H1 (cell line): ENCODE measurements at regions not wholly inside any gene's neighbourhood (a gene's known extent, or its start where the extent isn't known, plus 50 kb on each side); places are given as distances from the start of the nearest gene placed in this dataset.
"Not testable (repeated sequence)": the region's sequence is repeated elsewhere in the genome, so short reads cannot be mapped to it uniquely, and the experiment has no call there.

ENCODE experiments used
- CTCF ChIA-PET: fragments of 300-600 bp; sonication (Branson Sonifier 250); formaldehyde crosslinking; loops from one replicate; lab custom pipeline; 2021; ENCODE audit not compliant: partially characterized antibody; lab: Charles Lee
- POLR2A ChIA-PET: fragments of 300-600 bp; sonication (Branson Sonifier 250); formaldehyde crosslinking; loops from one replicate; lab custom pipeline; 2021; ENCODE audit warnings: inconsistent platforms; ENCODE audit not compliant: partially characterized antibody; lab: Charles Lee
- DNase-seq, 2 experiments: peaks; one replicate each; pipeline versions ENCODE4 v3.0.0 to v3.0.0-alpha.2; 2010 to 2022; ENCODE audit warnings: low spot score in 2 of 2, low read depth in 1 of 2, mixed read lengths in 1 of 2
- FAIRE-seq: peaks from 2 replicates; lab custom pipeline; 2011; peaks lifted over from hg19 to GRCh38; lab: Jason Lieb, UNC
- H2AFZ ChIP-seq: 2 replicates; pipeline ENCODE4 v1.8.1; 2012; ENCODE audit warnings: low read length, inconsistent platforms
- H2AK5ac ChIP-seq: 2 replicates; pipeline ENCODE4 v1.6.1; 2013; ENCODE audit warnings: low read depth, low read length
- H2BK120ac ChIP-seq: replicated peaks from 2 replicates; pipeline ENCODE3; 2013; ENCODE audit warnings: low read depth, low read length, inconsistent platforms
- H2BK12ac ChIP-seq: 2 replicates; pipeline ENCODE4 v1.6.1; 2013; ENCODE audit warnings: low read depth, low read length
- H2BK15ac ChIP-seq: 2 replicates; pipeline ENCODE4 v1.6.1; 2013; ENCODE audit warnings: low read length
- H2BK20ac ChIP-seq: 2 replicates; pipeline ENCODE4 v1.6.1; 2013; ENCODE audit warnings: low read length
- H2BK5ac ChIP-seq: 2 replicates; pipeline ENCODE4 v1.6.1; 2013; ENCODE audit warnings: low read depth, low read length
- H3K14ac ChIP-seq: 2 replicates; pipeline ENCODE4 v1.6.1; 2013; ENCODE audit warnings: inconsistent platforms; ENCODE audit not compliant: insufficient read length
- H3K18ac ChIP-seq: 2 replicates; pipeline ENCODE4 v1.6.1; 2013; ENCODE audit warnings: low read length; ENCODE audit errors: extremely low read depth
- H3K23ac ChIP-seq: 2 replicates; pipeline ENCODE4 v1.6.1; 2013; ENCODE audit warnings: inconsistent platforms; ENCODE audit not compliant: insufficient read length
- H3K23me2 ChIP-seq: 2 replicates; pipeline ENCODE4 v1.6.1; 2013; ENCODE audit warnings: low read depth, low read length
- H3K27ac ChIP-seq: 2 replicates; pipeline ENCODE4 v1.6.1; 2011; ENCODE audit warnings: low read depth, low read length, inconsistent platforms
- H3K27me3 ChIP-seq, 4 experiments: replicated peaks in 1 of 4; 1 replicate in 1 of 4; 2 replicates in 3 of 4; pipeline versions ENCODE4 v1.6.1 to v1.8.1; 2011 to 2013; ENCODE audit warnings: low read length in 3 of 4, mild to moderate bottlenecking in 3 of 4, inconsistent platforms in 2 of 4, mixed read lengths in 2 of 4, moderate library complexity in 1 of 4; ENCODE audit not compliant: control insufficient read depth in 3 of 4, insufficient read depth in 3 of 4; ENCODE audit errors: extremely low read depth in 1 of 4
- H3K36me3 ChIP-seq, 4 experiments: 2 replicates each; pipeline versions ENCODE4 v1.6.1 to v1.8.1; 2011 to 2013; ENCODE audit warnings: mild to moderate bottlenecking in 4 of 4, low read length in 3 of 4, moderate library complexity in 2 of 4, control low read depth in 1 of 4, inconsistent platforms in 1 of 4; ENCODE audit not compliant: insufficient read depth in 4 of 4, control insufficient read depth in 2 of 4
- H3K4ac ChIP-seq: replicated peaks from 2 replicates; pipeline ENCODE3; 2013; ENCODE audit warnings: low read length, low read depth, mixed read lengths, inconsistent platforms; ENCODE audit not compliant: insufficient read length
- H3K4me1 ChIP-seq, 4 experiments: replicated peaks in 1 of 4; 1 replicate in 1 of 4; 2 replicates in 3 of 4; pipeline versions ENCODE4 v1.6.1 to v1.8.1; 2011 to 2013; ENCODE audit warnings: low read length in 3 of 4, inconsistent platforms in 2 of 4, mixed read lengths in 1 of 4; ENCODE audit not compliant: insufficient read depth in 4 of 4, control insufficient read depth in 3 of 4
- H3K4me2 ChIP-seq, 2 experiments: 2 replicates each; pipeline versions ENCODE4 v1.6.1 to v1.8.1; 2011 to 2013; ENCODE audit warnings: low read depth in 2 of 2, low read length in 2 of 2, control low read depth in 1 of 2, inconsistent platforms in 1 of 2, mild to moderate bottlenecking in 1 of 2; ENCODE audit not compliant: insufficient read depth in 1 of 2
- H3K4me3 ChIP-seq, 4 experiments: fragments of 200-600, 300-600 bp in 1 of 4; sonication (generic), shearing (Covaris generic), sonication (Bioruptor Twin) in 1 of 4; 2 replicates each; pipeline versions ENCODE4 v1.5.1 to v1.8.1; 2011 to 2016; ENCODE audit warnings: low read length in 4 of 4, low read depth in 3 of 4, control low read depth in 2 of 4, inconsistent platforms in 2 of 4, mild to moderate bottlenecking in 2 of 4, mixed read lengths in 1 of 4, moderate library complexity in 1 of 4; ENCODE audit not compliant: insufficient read depth in 2 of 4; ENCODE audit errors: extremely low read depth in 1 of 4
- H3K56ac ChIP-seq: replicated peaks from 2 replicates; pipeline ENCODE3; 2013; ENCODE audit warnings: low read depth, mild to moderate bottlenecking, mixed read lengths, low read length, inconsistent platforms; ENCODE audit not compliant: insufficient read length
- H3K79me1 ChIP-seq: 2 replicates; pipeline ENCODE4 v1.6.1; 2013; ENCODE audit warnings: low read depth, low read length, control low read depth
- H3K79me2 ChIP-seq, 2 experiments: 2 replicates each; pipeline versions ENCODE4 v1.6.1 to v1.8.1; 2012 to 2013; ENCODE audit warnings: low read length in 2 of 2, mild to moderate bottlenecking in 2 of 2, inconsistent platforms in 1 of 2; ENCODE audit not compliant: insufficient read depth in 2 of 2, control insufficient read depth in 1 of 2
- H3K9ac ChIP-seq, 4 experiments: replicated peaks in 1 of 4; 1 replicate in 1 of 4; 2 replicates in 3 of 4; pipeline versions ENCODE4 v1.6.1 to v1.8.1; 2011 to 2013; ENCODE audit warnings: low read depth in 3 of 4, low read length in 3 of 4, control low read depth in 2 of 4, mild to moderate bottlenecking in 2 of 4, moderate library complexity in 2 of 4, inconsistent platforms in 1 of 4; ENCODE audit errors: extremely low read depth in 1 of 4
- H3K9me3 ChIP-seq, 2 experiments: 2 replicates each; pipeline versions ENCODE4 v1.6.1 to v1.8.1; 2012 to 2013; ENCODE audit warnings: mild to moderate bottlenecking in 2 of 2, moderate library complexity in 2 of 2, control low read depth in 1 of 2, inconsistent platforms in 1 of 2, low read depth in 1 of 2, low read length in 1 of 2, mixed read lengths in 1 of 2; ENCODE audit not compliant: insufficient read depth in 2 of 2
- H4K20me1 ChIP-seq, 2 experiments: replicated peaks in 1 of 2; 2 replicates each; pipeline versions ENCODE3 to v1.8.1; 2011 to 2013; ENCODE audit warnings: inconsistent platforms in 2 of 2, low read length in 2 of 2, mild to moderate bottlenecking in 1 of 2; ENCODE audit not compliant: insufficient read depth in 2 of 2, control insufficient read depth in 1 of 2
- H4K5ac ChIP-seq: 2 replicates; pipeline ENCODE4 v1.6.1; 2013; ENCODE audit warnings: low read length, low read depth, mixed read lengths, inconsistent platforms; ENCODE audit not compliant: insufficient read length
- H4K8ac ChIP-seq: 2 replicates; pipeline ENCODE4 v1.8.0; 2013; ENCODE audit warnings: mild to moderate bottlenecking, moderate library complexity, low read length, inconsistent platforms; ENCODE audit not compliant: insufficient read depth; ENCODE audit errors: extremely low read depth
- H4K91ac ChIP-seq: replicated peaks from 2 replicates; pipeline ENCODE3; 2013; ENCODE audit warnings: low read length, mixed read lengths, inconsistent platforms; ENCODE audit not compliant: insufficient read length
- YY1 ChIP-seq: IDR thresholded peaks from 2 replicates; pipeline ENCODE4 v1.6.1; 2011; ENCODE audit warnings: low read depth, mild to moderate bottlenecking, low read length
- WGBS, 2 experiments: shearing (Covaris generic) in 1 of 2; methylation state at CpG; one replicate each; pipeline versions ENCODE4 v1.1.6 to v1.1.7; 2013 to 2015; ENCODE audit warnings: low lambda C conversion rate in 2 of 2, mixed read lengths in 2 of 2, inconsistent platforms in 1 of 2, low coverage in 1 of 2, missing lambda C conversion rate in 1 of 2; ENCODE audit not compliant: insufficient replicate concordance in 2 of 2, insufficient coverage in 1 of 2, insufficient read length in 1 of 2; ENCODE audit errors: extremely low coverage in 1 of 2, missing lambda C conversion rate in 1 of 2; 5-methylcytosine and 5-hydroxymethylcytosine counted together

DNA sequence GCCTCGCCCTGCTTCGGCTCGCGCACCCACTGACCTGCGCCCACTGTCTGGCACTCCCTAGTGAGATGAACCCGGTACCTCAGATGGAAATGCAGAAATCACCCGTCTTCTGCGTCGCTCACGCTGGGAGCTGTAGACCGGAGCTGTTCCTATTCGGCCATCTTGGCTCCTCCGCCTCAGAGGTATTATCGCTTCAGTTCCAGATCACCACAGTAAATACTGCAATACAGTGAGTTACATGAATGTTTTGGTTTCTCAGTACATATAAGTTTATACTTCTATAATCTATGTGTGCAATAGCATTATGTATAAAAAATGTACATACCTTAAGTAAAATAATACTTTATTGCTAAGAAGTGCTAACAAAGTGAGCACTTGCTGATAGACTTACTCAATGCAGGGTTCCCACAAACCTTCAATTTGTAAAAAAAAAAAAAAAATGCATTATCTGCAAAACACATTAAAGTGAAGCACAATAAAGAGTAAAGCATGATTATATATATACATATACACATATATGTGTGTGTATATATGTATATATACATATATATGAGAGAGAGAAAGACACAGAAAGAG is 78.7 kb downstream of the KCNA5 start:
- not testable (repeated sequence) for H3K23me2 ChIP-seq, H2BK15ac ChIP-seq, H2BK12ac ChIP-seq, H3K18ac ChIP-seq, H3K14ac ChIP-seq, H4K5ac ChIP-seq, H2BK5ac ChIP-seq, H3K79me1 ChIP-seq, FAIRE-seq, H3K4ac ChIP-seq, H2BK20ac ChIP-seq, H2AK5ac ChIP-seq, H3K27ac ChIP-seq, H4K91ac ChIP-seq, H2AFZ ChIP-seq, DNase-seq, H3K79me2 ChIP-seq, H4K8ac ChIP-seq, H3K56ac ChIP-seq, H2BK120ac ChIP-seq, H3K4me1 ChIP-seq, H3K23ac ChIP-seq, H3K9me3 ChIP-seq, H3K27me3 ChIP-seq, H4K20me1 ChIP-seq
- ChIA-PET CTCF (interaction anchor here (0.7 to 1.3 kb wide), 3 partner anchors 42 to 100 kb away, joined by 3 read pairs; no protein-coding TSS in a partner anchor), POLR2A (interaction anchor here (0.6 to 1.3 kb wide), 2 partner anchors 10 to 59 kb away, joined by 3 read pairs; no protein-coding TSS in a partner anchor)
- Histone ChIP-seq H3K4me2 (peak overlapping the region; percentile 7 to 68; a peak in 2 of 4 replicates), H3K36me3 (peaks cover 0 to 16% (median 0%) of the 10 kb centered on the region in 4 experiments; a peak in 1 of 8 replicates), H3K9ac (peak overlapping the region in 1 of 4 experiments; percentile 32; a peak in 1 of 7 replicates), H3K4me3 (peak overlapping the region in 2 of 4 experiments; percentile 51 to 63; a peak in 5 of 8 replicates)
- WGBS, 2 experiments = 92% methylated on average over 8 of the region's 14 CpGs; no CpG with 5 or more reads in 1 of the 2 experiments
- TF ChIP-seq YY1 = 0 out of 2 replicates have a peak, but pooled peaks have one; percentile 10
